ENCODE measurements at regions not wholly inside any gene's neighbourhood (a gene's known extent, or its start where the extent isn't known, plus 50 kb on each side); places are given as distances from the start of the nearest gene placed in this dataset.

DNA sequence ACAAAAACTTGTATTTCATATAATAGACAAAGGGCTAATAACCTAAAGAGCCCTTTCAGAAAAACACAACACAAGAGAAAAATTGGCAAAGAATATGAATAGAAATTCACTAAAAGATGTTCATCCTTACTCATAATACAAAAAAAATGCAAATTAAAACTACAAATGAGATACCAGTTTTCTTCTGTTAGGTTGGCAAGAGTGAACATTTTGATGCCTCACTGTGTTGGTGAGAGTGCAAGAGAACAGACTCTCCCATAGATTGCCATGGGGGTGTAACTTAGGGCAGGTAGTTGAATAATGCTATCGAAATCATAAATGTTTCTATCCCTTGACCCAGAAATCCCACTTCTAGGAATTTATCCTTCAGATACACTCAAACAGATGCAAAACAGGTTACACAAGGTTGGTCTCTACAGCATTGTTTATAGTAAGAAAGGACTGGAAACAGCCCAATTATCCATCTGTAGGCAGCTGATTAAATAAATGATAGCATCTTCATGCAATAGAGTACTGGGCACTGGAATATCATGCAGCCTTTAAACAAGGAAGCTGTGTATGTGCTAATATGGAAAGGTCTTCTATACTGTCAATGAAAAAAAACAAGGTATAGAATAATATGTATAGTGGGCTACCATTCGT is 146.3 kb downstream of the TLE3 start:
- no peak for DNase-seq

DNA sequence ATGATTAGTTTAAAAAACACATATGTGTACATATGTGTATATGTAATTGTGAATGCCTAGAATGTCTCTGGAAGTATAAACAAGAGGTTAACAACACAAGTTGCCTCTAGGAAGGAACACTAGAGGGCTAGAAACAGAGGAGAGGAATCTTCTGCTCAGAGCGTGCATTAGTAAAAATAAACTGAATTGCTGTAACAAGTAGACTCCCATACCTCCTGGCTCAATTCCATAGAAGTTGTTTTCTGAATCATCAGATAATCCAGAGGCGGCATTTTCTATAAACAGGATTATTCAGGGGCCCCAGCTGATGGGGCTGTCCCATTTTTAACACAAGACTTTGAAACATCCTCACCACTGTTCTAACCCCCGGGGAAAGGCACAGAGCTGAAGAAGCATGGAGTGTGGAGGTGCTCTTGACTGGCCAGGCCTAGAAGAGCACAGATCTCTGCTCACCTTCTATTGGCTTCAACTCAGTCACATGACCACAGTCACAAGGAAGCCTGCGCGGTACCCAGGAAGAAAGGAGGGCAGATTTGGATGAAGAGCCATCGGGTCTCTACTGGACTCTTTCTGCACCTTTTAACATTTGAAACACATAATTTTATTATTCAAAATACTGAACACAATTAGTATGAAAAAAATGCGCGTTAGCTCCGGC is 145.7 kb downstream of the TLE3 start:
- no peak for DNase-seq

DNA sequence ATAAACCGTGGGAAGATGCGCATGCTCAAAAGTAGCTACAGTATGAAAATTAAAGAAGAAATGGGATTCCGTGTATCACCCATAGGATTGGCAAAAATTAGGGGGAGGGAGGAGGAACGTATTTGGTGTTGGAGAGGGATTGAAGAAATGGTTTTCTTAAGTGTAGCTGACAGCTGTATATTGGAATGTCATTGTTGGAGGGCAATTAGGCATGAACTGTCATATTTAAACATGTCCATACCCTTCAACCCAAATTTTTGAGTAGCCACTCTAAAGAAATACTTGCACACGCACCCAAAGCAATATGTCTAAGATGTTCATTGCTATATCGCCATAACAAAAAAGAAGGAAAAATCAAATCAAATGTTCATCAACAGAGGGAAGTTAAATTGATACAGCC is 144.7 kb downstream of the TLE3 start:
- no peak for DNase-seq

DNA sequence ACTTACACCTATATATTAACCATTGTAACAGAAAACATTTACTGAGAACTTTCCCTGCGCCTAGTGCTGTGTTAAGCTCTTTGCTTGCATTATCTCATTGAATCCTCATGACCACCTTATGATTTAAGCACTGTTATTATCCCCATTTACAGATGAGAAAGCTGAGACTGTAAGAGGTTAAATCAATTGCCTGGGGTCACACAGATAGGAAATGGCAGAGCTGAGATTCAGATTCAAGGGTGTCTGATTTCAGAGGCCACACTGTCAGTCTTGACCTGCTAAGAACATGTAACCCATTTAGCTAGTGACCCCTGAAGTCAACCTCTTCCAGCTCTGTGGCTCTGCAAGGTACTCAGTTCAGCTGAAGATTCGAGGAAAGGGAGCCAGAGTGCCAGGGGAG is 143.9 kb downstream of the TLE3 start:
- no peak for DNase-seq

DNA sequence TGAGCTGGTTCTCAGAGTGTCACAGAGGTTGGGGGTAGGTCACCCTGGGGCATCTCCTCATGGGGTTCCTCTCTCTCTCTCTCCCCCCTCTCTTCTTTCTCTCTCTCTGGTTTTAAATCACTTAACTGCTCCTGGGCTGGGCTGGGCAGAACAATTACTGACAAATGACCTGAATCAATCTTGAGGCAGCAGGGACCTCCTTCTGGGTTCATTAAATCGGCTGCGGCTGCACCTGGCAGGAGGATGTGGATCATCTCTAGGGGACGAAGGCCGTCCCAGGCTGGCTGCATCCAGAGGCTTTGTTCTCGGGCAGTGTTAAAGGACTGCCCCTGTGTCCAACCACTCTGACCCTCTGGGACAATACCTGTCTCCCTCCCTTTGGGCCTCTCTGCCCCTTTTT is 143.1 kb downstream of the TLE3 start:
- no peak for DNase-seq

DNA sequence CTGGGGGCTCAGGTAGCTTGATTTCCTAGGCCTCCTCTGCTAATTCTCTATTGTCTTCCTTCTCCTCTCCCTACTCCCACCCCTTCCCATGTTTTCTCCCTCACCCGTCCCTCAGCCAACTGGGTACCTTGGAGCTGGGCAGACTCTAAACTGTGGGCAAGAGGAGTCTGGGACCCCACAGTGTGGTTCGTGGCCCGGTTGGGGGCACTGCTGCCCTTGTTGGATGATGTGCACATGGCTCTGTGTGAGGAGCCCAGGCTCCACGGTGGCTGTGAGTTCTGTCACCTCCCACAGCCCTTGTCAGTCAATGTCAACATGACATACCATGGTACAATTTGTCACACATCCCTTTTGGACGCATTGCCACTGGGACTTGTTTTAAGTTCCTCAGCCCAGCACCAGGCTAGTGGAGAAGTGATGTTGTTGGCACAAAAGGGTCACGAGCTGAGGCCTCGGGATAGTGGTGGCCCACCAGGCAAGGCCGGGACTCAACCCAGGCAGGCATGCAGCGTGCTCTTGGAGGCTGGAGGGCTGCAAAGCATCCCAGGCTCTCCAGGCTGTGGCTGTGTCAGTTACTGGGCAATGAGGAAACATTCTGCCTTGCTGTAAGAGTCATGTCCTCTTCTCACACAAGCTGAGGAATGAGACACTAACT is 142.3 kb downstream of the TLE3 start:
- no peak for DNase-seq

DNA sequence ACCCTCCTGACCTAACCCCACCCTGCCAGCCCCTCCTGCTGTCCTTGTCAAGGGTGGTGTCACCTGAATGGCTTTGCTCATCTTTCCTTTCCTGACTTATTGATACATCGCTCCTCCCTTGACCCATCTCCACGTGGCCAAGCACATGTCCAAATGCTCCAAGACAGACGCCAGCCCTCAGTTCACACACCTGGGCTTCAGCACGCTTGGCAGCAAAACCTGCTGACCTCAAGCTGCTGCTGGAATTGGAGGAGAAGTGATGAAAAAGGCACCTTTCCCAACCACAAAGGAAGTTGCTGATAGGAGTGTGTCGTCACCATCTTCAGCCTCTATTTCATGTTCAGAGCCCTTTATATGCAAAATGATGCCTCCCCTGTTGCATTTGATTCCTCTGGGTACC is 141.3 kb downstream of the TLE3 start:
- DNase-seq: no peak

DNA sequence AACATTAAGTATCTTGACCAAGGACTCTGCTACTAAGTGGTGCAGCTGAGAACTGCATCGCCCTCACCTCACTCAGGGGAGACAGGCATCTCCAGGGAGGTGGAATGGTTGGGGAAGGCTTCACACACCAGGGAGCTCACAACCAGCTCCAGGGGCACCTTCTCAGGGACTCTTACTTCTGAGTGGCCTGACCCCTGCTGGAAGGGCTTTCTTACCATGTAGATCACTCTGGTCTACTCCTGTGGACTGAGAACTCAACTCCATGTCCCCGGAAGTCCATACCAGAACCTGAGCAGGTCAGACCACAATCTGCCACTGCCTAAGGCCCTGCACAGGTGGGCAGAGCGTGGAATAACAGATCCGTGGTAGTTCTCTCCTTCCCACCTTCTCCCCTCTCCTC is 140.5 kb downstream of the TLE3 start:
- no peak for DNase-seq

DNA sequence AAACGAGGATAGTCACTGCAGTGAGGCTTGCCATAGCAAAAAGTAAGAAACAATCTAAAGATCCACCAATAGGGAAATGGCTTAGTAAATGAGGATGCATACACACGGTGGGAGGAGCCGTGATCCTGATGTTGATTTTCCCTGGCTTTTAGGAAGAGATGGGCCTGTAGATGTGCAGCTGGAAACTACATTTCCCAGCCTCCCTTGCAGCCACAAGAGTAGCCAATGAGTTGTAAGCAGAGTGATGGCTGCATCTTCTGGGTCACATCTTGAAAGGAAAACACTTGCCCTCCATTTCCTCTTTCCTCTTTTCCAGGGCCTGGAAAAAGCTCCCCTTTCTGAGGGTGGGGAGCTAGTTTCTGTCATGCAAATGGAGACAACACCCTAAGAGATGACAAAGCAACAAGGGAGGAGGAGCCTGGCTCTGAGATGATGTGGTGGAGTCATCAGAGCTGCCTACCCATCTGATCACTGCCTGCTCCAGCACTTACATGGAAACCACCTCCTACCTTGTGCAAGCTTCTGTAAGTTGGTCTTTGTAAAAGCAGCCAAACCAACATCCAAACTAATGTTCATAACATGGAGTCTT is 139.1 kb downstream of the TLE3 start:
- no peak for DNase-seq

DNA sequence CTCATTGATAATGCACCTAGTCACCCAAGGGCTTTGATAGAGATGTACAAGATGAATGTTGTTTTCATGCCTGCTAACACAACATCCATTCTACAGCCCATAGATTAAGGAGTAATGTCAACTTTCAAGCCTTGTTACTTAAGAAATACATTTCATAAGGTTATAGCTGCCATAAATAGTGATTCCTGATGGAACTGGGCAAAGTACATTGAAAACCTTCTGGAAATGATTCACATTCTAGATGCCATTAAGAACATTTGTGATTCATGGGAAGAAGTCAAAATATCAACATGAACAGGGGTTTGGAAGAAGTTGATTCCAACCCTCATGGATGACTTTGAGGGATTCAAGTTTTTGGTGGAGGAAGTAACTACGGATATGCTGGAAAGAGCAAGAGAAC is 135.2 kb downstream of the TLE3 start:
- DNase-seq: no peak

DNA sequence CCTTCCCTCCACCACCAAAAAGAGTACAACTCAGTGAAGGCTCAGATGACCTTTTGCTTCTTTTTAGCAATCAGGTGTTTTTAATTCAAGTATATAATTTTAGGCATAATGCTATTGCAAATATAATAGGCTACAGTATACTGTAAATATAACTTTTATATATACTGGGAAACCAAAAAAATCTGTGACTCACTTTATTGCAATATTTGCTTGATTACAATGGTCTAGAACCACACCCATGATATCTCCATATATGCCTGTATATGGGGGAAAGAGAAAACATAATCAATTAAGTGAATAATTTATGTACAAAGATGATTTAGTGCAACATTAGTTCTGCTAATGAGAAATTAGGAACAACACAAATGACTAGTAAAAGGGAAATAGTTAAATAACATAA is 134.3 kb downstream of the TLE3 start:
- no peak for DNase-seq

DNA sequence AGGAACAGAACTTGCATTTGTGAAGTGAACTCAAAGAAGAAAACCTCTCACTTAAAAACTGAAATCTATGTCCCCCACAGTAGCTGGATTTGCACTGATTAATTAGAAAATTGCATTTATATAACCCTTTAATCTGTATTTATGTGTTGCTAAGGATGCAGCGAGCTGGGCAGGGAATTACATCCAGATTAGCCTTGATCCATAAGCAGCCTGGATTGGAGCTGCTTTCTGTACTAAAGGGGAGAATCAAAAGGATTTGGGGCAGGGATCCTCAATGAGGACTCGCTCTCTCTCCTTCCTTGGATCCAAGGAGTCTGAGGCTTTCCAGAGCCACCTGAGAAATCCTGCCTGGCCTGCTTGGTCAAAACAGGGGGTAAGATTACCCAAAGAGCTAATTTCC is 125.9 kb downstream of the TLE3 start:
- no peak for DNase-seq

DNA sequence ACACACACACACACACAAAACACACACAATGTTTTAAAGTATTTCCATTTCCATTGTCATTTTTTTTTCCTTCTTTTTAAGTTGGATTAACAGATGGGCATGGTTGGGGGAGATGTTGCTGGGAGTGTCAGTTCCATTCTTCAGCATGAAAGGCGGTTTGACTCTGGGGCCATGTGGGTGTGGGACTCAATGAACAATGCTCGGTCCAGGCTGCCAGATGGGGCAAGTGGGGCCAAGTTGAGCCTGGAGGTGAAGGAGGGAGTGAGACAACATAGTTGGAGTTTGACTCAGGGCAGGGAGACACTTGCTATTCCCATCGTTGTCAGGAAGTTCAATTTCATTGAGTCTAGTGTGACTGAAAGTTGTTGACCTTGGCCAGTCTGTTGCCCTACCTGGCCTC is 125.3 kb downstream of the TLE3 start:
- DNase-seq: no peak

DNA sequence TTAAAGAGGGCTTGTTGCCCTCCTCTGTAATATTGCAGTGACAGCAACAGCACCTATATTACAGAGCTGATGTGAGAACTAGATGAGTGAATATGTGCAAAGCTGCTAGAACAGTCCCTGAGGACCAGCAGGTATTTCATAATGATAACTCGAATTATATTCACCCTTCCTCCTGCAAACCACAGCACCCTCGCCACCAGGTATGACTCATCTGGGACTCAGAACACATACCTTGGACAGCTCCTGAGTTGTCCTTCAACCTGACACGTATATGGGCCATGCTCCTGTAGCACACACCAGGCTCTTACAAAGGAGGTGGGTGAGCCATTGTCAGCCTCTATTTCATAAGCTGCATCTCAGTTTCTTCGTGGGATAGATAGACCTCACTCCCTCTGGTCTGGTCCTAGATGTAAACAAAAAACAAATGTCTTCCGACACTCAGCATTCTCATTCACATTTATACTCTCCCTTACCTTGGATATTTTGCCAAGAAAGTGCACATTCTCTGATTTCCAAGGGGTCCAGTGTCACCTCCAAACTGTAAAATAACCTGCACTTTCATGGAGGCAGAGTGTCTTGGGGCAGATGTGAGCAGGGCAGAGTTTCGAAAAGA is 124.5 kb downstream of the TLE3 start:
- DNase-seq: peak in 1 of 2 donors; percentile 11

DNA sequence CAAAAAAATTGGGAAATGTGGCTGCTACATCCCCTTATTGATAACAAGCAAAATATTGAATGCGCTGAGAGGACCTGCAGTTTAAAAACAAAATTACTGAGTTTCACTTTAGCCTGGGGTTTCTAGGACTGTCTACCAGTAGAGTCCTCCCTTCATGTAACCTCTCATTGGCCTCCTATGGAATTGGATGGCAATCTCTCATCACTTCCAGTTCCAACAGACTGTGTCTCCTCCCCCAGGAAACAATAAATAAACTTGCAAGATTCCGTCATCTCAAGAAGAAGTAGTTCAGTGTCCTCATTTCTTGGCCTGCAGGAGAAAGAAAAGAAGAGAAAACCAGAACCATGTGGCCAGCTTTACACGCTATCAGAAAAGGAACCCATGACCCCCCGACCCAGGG is 123.8 kb downstream of the TLE3 start:
- no peak for DNase-seq

DNA sequence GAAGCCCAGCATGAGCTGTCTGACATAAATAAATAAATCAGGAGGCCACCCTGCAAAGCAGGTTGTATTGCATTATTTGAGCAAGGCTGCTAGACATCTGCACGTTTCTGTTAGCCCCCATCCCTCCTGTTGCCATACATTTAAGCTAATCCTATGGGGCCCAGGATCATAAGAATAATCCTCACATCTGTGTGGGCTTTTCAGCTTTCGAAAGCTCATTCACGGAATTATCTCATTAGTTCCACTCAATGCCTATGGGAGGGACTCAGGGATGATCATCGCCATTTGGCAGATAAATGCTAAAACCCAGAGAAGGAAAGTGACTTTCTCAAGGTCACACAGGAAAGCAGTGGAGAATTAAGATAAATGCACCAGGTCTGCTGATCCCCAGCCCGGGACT is 123.4 kb downstream of the TLE3 start:
- no peak for DNase-seq

DNA sequence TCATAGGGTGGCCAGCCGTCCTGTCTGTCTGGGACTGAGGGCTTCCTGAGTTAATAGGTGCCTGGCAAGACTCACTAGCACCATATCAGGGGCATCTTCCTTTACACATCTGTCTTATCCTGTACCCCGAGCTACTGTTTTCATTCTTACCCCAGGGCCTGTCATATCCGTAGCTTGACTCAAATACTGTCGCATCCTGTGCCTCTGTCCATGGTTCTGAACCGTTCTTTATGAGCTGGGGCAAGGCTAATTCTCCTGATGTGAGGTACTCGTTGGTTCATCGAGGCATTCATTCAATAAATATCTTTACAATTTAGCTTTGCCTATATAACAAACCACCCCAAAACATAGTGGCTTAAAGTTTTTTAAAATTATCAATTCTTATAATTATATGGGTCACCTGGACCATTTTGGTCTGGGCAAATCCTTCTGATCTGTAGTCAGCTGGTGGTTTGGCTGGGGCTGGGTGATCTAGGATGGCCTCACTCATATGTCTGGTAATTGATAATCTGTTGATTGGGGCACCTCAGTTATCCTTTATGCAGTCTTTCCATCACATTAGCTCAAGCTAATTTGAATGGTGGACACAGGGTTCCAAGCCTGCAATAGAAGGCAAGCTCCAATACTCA is 121.2 kb downstream of the TLE3 start:
- DNase-seq: peak; percentile 47 to 72

DNA sequence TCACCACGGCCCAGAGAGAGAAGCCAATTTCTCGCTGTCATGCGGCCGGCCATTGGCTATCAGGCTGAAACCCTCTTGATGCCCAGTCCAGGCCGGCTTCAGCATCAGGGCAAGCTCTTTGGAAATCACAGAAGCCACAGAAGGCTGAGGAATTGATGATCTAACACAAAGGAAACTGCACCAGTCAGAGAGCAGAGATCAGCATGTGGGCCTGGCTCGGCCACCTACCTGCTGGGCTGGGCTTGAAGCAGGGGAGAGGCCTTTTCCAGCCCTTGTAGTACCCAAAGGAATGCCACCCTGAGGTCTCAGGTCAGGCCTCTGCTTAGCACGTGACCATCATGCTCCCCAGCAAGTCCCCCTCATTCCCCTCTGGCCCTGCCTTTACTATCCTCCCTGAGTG is 119.1 kb downstream of the TLE3 start:
- DNase-seq: no peak

DNA sequence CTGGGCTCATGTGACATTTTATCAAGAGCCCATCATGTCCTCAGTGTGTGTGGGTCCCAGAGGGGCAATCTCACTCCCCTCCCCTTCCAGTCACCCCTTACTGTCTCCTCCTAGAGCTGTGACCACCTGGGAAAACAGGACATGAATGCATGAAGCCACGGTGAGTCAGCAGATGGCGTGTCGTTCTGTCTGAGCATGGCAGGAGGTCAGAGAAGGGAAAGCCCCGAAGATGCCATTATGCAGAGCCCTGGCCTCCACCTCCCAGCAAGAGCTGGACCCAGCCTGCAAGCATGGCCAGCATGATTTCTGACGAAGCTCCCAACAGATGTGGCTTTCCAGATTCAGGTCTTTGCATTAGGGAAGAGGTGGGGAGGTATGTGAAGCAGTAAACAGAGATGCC is 118.5 kb downstream of the TLE3 start:
- no peak for DNase-seq

DNA sequence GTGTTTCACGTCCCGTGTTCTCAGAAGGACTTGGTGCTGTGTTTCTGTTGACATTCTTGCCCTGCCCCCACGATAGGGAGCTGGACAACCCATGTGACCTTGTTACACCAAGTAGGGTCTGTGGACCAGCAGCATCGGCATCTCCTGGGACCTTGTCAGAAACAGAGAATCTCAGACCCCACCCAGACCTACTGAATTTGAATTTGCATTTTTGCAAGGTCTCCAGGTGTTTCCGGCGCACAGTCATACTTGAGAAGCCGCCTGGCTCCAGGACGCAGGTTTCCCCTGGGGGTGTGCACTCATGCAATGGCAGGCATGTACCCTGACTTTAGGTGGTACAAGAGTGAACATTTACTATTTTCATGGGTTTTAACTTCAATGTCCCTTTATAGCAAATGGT is 117.9 kb downstream of the TLE3 start:
- DNase-seq: no peak

DNA sequence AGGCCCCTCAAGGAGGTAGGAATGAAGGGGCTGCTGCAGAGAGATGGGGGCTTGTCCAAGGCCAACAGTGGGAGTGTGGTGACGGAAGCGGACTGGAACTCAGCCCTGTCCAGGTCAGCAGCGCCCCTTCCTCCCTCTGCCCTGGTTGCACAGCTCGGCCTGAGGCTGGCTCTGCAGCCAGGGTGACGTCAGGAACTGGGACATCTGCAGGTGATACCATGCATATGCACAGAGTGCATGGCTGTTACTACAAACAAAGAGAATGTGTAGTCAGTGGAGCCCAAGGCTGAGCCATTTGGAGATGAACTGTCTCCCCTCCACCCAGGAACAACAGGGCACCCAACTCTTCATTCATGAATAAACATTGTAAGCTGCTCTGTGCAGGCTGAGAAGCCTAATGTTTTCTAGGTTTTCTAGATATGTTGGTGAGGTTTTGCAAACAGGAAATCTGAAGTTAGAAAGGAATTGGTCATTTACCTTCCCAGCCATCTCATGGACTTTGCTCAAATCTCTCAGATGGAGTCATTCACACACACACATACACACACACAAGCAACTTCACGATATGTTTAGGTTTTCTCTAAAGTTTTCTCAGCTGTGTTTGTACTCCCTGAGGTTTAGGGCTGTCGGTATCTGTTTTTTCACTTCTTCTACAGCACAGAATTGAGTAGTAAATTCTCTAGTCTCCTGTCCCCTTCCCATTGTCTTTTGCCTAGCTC is 117.2 kb downstream of the TLE3 start:
- no peak for DNase-seq

DNA sequence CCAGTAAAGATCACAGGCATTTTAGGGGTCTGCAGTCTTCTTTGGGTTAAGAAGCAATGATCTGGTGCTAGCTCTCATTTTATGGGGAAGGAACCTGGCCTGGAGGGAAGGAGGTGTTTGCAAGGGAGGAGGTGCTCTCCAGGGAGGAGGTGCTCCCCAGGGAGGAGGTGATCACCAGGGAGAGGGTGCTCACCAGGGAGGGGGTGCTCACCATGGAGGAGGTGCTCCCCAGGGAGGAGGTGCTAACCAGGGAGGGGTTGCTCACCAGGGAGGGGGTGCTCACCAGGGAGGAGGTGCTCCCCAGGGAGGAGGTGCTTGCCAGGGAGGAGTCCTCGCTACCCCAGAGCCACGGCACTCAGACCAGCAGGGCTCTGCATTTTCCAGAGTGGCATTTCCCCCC is 115.7 kb downstream of the TLE3 start:
- DNase-seq: no peak

All from right lung (tissue), 2 donors.